ENCODE measurements at regions not wholly inside any gene's neighbourhood (a gene's known extent, or its start where the extent isn't known, plus 50 kb on each side); places are given as distances from the start of the nearest gene placed in this dataset.

- TF ChIP-seq CTCF (IDR thresholded peaks at IDR 0.05): no peak
- no peak for TF ChIP-seq POLR2A (IDR thresholded peaks at IDR 0.05)
Observed at GRCh38 chr3:163779396-163780344, 1298.6 kb downstream of the SI start.
